ENCODE measurements at regions not wholly inside any gene's neighbourhood (a gene's known extent, or its start where the extent isn't known, plus 50 kb on each side); places are given as distances from the start of the nearest gene placed in this dataset.

DNA sequence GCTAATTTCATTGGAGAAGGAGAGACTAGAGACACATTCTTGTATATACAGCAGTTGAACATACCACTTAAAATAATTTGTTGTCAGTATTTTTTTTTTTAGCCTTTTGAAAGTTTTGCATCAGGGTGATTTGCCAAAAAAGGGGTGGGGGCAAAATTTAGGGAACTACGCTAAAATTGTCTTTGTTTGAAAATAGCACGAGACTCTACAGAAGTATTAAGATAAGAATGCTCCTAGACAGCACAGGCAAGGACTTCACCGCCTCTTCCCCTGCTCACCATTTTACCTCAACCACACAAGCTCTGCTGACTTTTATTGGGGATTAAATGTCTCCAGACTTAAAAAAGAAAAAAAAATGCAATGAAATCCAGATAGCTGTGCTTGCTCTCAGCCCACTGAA, 236.1 kb upstream of the USP25 start:
- Histone ChIP-seq H3K36me3 (ENCODE audit: insufficient read depth in 1 of 2, low read depth in 1 of 2) (no peaks in the 10 kb centered on the region), H3K27ac (no peak overlapping the region), H3K27me3 (ENCODE audit: insufficient read depth in 3 of 3, low read length in 2 of 3) (no peaks in the 10 kb centered on the region), H3K4me3 (no peak overlapping the region), H3K4me1 (no peaks in the 10 kb centered on the region), H3K9me3 (no peaks in the 10 kb centered on the region)
- intact Hi-C loops (cut with DNase I): loop anchor here (5.0 to 10.0 kb wide), 2 partner anchors 641 to 1099 kb away; no protein-coding TSS in a partner anchor
- TF ChIP-seq, protein P1, sequence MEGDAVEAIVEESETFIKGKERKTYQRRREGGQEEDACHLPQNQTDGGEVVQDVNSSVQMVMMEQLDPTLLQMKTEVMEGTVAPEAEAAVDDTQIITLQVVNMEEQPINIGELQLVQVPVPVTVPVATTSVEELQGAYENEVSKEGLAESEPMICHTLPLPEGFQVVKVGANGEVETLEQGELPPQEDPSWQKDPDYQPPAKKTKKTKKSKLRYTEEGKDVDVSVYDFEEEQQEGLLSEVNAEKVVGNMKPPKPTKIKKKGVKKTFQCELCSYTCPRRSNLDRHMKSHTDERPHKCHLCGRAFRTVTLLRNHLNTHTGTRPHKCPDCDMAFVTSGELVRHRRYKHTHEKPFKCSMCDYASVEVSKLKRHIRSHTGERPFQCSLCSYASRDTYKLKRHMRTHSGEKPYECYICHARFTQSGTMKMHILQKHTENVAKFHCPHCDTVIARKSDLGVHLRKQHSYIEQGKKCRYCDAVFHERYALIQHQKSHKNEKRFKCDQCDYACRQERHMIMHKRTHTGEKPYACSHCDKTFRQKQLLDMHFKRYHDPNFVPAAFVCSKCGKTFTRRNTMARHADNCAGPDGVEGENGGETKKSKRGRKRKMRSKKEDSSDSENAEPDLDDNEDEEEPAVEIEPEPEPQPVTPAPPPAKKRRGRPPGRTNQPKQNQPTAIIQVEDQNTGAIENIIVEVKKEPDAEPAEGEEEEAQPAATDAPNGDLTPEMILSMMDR (IDR thresholded peaks at IDR 0.05): no peak
- no peak for ATAC-seq
- no peak for DNase-seq
- WGBS, 3 donors: 82 to 92% (median 86%) methylated on average over 3 of the region's 3 CpGs

DNA sequence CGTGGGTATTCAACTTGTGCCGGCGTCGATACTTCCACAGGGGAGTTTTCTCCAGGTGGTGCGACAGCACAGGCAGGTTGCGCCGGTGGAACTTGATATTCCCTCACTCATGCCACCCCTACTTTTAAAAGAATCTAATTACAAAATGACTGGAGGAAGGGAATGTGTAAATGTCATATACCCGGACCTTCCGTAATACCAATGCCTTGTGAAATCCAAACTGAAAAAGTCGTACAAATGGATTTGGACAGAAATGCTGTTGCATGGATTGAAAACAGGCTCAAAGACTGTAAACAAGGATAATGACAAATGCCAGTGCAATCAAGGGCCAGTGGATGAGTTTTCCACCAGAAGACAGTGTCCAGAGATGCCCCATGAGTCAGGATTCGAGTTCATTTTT, 235.3 kb upstream of the USP25 start:
- TF ChIP-seq, protein P1 (IDR thresholded peaks at IDR 0.05): no peak
- DNase-seq: no peak
- no peak for ATAC-seq
- no peaks in the 10 kb centered on the region for H3K9me3 ChIP-seq
- intact Hi-C loops (cut with DNase I): loop anchor here (5.0 to 10.0 kb wide), 2 partner anchors 642 to 1100 kb away; no protein-coding TSS in a partner anchor
- no peak overlapping the region for H3K27ac ChIP-seq
- no peaks in the 10 kb centered on the region for H3K4me1 ChIP-seq
- no peaks in the 10 kb centered on the region for H3K27me3 ChIP-seq (ENCODE audit: insufficient read depth in 3 of 3, low read length in 2 of 3)
- 66 to 76% (median 69%) methylated on average over 11 of the region's 11 CpGs for WGBS, 3 donors
- no peaks in the 10 kb centered on the region for H3K36me3 ChIP-seq (ENCODE audit: insufficient read depth in 1 of 2, low read depth in 1 of 2)
- H3K4me3 ChIP-seq: no peak overlapping the region

DNA sequence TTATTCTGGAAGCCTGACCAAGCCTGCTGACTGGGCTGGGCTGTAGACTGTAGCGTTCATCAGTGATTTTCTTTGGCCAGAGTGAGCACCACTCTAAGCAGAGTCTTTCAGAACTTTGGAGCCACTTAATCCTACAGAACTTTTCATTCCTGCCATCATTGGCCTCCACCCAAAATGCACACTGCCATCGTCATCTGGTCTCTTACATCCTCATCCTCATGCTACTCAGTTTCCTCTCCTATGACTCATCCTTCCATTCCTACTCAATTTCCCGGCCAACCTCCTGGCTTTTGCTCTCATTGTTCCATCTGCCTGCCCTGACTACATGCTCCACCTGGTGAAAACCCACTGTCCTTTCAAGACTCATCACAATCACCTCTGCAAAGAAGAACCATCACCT, 233.8 kb upstream of the USP25 start:
- Histone ChIP-seq H3K36me3 (ENCODE audit: insufficient read depth in 1 of 2, low read depth in 1 of 2) (no peaks in the 10 kb centered on the region), H3K9me3 (no peaks in the 10 kb centered on the region), H3K4me1 (no peaks in the 10 kb centered on the region), H3K27ac (no peak overlapping the region), H3K4me3 (no peak overlapping the region), H3K27me3 (ENCODE audit: insufficient read depth in 3 of 3, low read length in 2 of 3) (no peaks in the 10 kb centered on the region)
- ATAC-seq: no peak
- TF ChIP-seq, protein P1 (IDR thresholded peaks at IDR 0.05): no peak
- DNase-seq: no peak
- intact Hi-C loops (cut with DNase I): loop anchor here in 1 of 2 donors (10.0 kb wide), 1 partner anchor 1101 kb away; no protein-coding TSS in a partner anchor
- 43 to 59% (median 56%) methylated on average over 3 of the region's 3 CpGs for WGBS, 3 donors

DNA sequence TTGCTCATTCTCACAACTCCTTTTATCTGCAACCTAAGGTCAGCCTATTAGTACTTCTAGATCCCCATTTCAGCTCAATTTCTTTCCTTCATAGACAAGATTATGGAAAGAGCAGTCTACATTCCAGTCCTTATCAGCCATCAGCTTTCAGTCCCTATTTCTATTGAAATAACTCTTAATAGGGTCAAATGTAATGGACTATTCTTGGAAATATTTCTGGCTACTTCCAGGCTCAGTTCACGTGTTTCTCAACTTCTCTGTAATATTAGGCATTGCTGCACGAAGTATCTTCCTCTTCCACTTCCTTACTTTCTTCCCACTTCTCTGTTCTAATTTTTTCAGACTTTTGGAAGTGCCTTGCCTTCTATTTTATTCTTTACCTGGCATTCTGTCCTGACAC, 232.9 kb upstream of the USP25 start:
- Histone ChIP-seq H3K36me3 (ENCODE audit: insufficient read depth in 1 of 2, low read depth in 1 of 2) (no peaks in the 10 kb centered on the region), H3K9me3 (no peaks in the 10 kb centered on the region), H3K27me3 (ENCODE audit: insufficient read depth in 3 of 3, low read length in 2 of 3) (no peaks in the 10 kb centered on the region), H3K4me1 (no peaks in the 10 kb centered on the region), H3K4me3 (no peak overlapping the region), H3K27ac (no peak overlapping the region)
- WGBS, 3 donors: 69 to 80% (median 72%) methylated on average over 2 of the region's 2 CpGs
- intact Hi-C loops (cut with DNase I): loop anchor here in 1 of 2 donors (10.0 kb wide), 1 partner anchor 1102 kb away; no protein-coding TSS in a partner anchor
- DNase-seq: no peak
- ATAC-seq: no peak
- TF ChIP-seq, protein P1 (IDR thresholded peaks at IDR 0.05): no peak

DNA sequence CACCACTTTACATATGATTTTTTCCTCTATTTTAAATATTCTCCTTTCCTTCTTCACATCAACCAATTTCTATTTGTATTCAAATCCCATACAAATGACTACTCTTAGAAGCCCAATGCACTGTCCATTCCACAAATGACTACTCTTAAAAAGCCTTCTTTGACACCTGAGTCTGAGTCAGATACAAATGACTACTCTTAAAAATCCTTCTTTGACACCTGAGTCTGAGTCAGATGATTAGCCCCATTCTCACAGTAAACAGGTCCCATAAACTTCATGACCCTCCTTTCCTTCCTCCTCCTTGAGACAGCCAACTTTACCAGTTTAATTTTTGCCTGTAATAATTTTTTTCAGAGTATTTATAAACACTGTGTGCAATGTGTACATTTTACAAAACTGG, 231.3 kb upstream of the USP25 start:
- TF ChIP-seq, protein P1 (IDR thresholded peaks at IDR 0.05): no peak
- ATAC-seq (no peak), DNase-seq (no peak)
- Histone ChIP-seq H3K27ac (no peak overlapping the region), H3K4me3 (no peak overlapping the region), H3K4me1 (no peaks in the 10 kb centered on the region), H3K36me3 (ENCODE audit: insufficient read depth in 1 of 2, low read depth in 1 of 2) (no peaks in the 10 kb centered on the region), H3K27me3 (ENCODE audit: insufficient read depth in 3 of 3, low read length in 2 of 3) (no peaks in the 10 kb centered on the region), H3K9me3 (no peaks in the 10 kb centered on the region)
- intact Hi-C loops (cut with DNase I): loop anchor here in 1 of 2 donors (10.0 kb wide), 1 partner anchor 1104 kb away; no protein-coding TSS in a partner anchor
